Keratinocyte (primary cell): ENCODE measurements at regions not wholly inside any gene's neighbourhood (a gene's known extent, or its start where the extent isn't known, plus 50 kb on each side); places are given as distances from the start of the nearest gene placed in this dataset.

Experiments used
- DNase-seq: peaks from one replicate; pipeline ENCODE4 v3.0.0-alpha.2; 2011; ENCODE audit warnings: low read depth, missing footprints, low spot score
- FAIRE-seq: peaks from 2 replicates; lab custom pipeline; 2011; peaks lifted over from hg19 to GRCh38; lab: Jason Lieb, UNC
- H2AFZ ChIP-seq: 2 replicates; pipeline ENCODE4 v1.6.0; 2012; ENCODE audit warnings: low read length, control low read depth, inconsistent platforms; ENCODE audit not compliant: control insufficient read depth
- H3K27ac ChIP-seq: 2 replicates; pipeline ENCODE4 v1.5.1; 2011; ENCODE audit warnings: low read length; ENCODE audit not compliant: control insufficient read depth, insufficient read depth
- H3K27me3 ChIP-seq: 3 replicates; pipeline ENCODE4 v1.6.0; 2011; ENCODE audit warnings: low read length; ENCODE audit not compliant: control insufficient read depth, insufficient read depth; ENCODE audit errors: extremely low read depth
- H3K36me3 ChIP-seq, 2 experiments: 2 replicates in 1 of 2; 3 replicates in 1 of 2; pipeline ENCODE4 v1.5.1; 2011; ENCODE audit warnings: low read length in 2 of 2, mild to moderate bottlenecking in 1 of 2; ENCODE audit not compliant: control insufficient read depth in 2 of 2, insufficient read depth in 2 of 2; ENCODE audit errors: extremely low read depth in 1 of 2
- H3K4me1 ChIP-seq: 3 replicates; pipeline ENCODE4 v1.5.1; 2011; ENCODE audit warnings: low read length; ENCODE audit not compliant: control insufficient read depth, insufficient read depth; ENCODE audit errors: extremely low read depth
- H3K4me2 ChIP-seq: 3 replicates; pipeline ENCODE4 v1.6.0; 2011; ENCODE audit warnings: low read depth, low read length; ENCODE audit not compliant: control insufficient read depth, insufficient read depth; ENCODE audit errors: extremely low read depth
- H3K4me3 ChIP-seq, 3 experiments: fragments of 200-600 bp in 1 of 3; sonication (generic) in 1 of 3; 2 replicates in 2 of 3; 3 replicates in 1 of 3; pipeline ENCODE4 v1.5.1; 2011 to 2016; ENCODE audit warnings: low read length in 3 of 3, mild to moderate bottlenecking in 3 of 3, control low read depth in 2 of 3, inconsistent platforms in 1 of 3, low read depth in 1 of 3, mixed read lengths in 1 of 3, mixed run types in 1 of 3, moderate library complexity in 1 of 3; ENCODE audit not compliant: control insufficient read depth in 2 of 3, insufficient read depth in 2 of 3; ENCODE audit errors: extremely low read depth in 1 of 3
- H3K79me2 ChIP-seq: 2 replicates; pipeline ENCODE4 v1.6.0; 2012; ENCODE audit warnings: low read length; ENCODE audit not compliant: control insufficient read depth, insufficient read depth
- H3K9ac ChIP-seq: 3 replicates; pipeline ENCODE4 v1.6.0; 2011; ENCODE audit warnings: low read length; ENCODE audit not compliant: control insufficient read depth, insufficient read depth; ENCODE audit errors: extremely low read depth
- H3K9me1 ChIP-seq: 3 replicates; pipeline ENCODE4 v1.6.0; 2011; ENCODE audit warnings: low read length; ENCODE audit not compliant: control insufficient read depth, insufficient read depth; ENCODE audit errors: extremely low read depth
- H3K9me3 ChIP-seq: 2 replicates; pipeline ENCODE4 v1.5.1; 2012; ENCODE audit warnings: low read depth, low read length; ENCODE audit not compliant: control insufficient read depth
- H4K20me1 ChIP-seq: 3 replicates; pipeline ENCODE4 v1.6.0; 2011; ENCODE audit warnings: low read length; ENCODE audit not compliant: control insufficient read depth, insufficient read depth; ENCODE audit errors: extremely low read depth
- EZH2 ChIP-seq: IDR thresholded peaks from one replicate; pipeline ENCODE4 v1.6.1; 2012; ENCODE audit warnings: inconsistent platforms, mild to moderate bottlenecking, low read length, moderate library complexity
- dilution Hi-C: fragments of 300-500 bp; cut with MboI; formaldehyde crosslinking; loops from one replicate; pipeline ENCODE4 v1.7.0; 2020; ENCODE audit warnings: low sequenced_read_pairs; ENCODE audit not compliant: extremely low pct_ligation_motif_present
- TF ChIP-seq, protein P1 (sequence below), 3 experiments: IDR thresholded peaks in 1 of 3; conservative IDR thresholded peaks in 1 of 3; optimal IDR thresholded peaks in 1 of 3; 2 replicates in 2 of 3; 3 replicates in 1 of 3; pipeline versions ENCODE3 to v1.5.1; 2011; ENCODE audit warnings: low read length in 3 of 3, mild to moderate bottlenecking in 3 of 3, moderate library complexity in 2 of 3, control low read depth in 1 of 3, inconsistent platforms in 1 of 3; ENCODE audit not compliant: insufficient read depth in 2 of 3; ENCODE audit errors: extremely low read depth in 1 of 3

- no peak overlapping the region for H3K9ac ChIP-seq
- DNase-seq: no peak
- peaks cover 25% of the 10 kb centered on the region for H3K4me1 ChIP-seq
- no peak overlapping the region for H3K4me3 ChIP-seq
- no peak overlapping the region for H3K27ac ChIP-seq
- peak; percentile 13 for FAIRE-seq
- H3K9me3 ChIP-seq: no peaks in the 10 kb centered on the region
- no peaks in the 10 kb centered on the region for H3K36me3 ChIP-seq
- TF ChIP-seq, protein P1, sequence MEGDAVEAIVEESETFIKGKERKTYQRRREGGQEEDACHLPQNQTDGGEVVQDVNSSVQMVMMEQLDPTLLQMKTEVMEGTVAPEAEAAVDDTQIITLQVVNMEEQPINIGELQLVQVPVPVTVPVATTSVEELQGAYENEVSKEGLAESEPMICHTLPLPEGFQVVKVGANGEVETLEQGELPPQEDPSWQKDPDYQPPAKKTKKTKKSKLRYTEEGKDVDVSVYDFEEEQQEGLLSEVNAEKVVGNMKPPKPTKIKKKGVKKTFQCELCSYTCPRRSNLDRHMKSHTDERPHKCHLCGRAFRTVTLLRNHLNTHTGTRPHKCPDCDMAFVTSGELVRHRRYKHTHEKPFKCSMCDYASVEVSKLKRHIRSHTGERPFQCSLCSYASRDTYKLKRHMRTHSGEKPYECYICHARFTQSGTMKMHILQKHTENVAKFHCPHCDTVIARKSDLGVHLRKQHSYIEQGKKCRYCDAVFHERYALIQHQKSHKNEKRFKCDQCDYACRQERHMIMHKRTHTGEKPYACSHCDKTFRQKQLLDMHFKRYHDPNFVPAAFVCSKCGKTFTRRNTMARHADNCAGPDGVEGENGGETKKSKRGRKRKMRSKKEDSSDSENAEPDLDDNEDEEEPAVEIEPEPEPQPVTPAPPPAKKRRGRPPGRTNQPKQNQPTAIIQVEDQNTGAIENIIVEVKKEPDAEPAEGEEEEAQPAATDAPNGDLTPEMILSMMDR (optimal IDR thresholded peaks at IDR 0.05 in 1 of 3, IDR thresholded peaks at IDR 0.05 in 1 of 3, conservative IDR thresholded peaks at IDR 0.05 in 1 of 3; ENCODE audit: extremely low read depth in 1 of 3, insufficient read depth in 2 of 3, low read length in 3 of 3): no peak
- TF ChIP-seq EZH2: no peak
- no peak overlapping the region for H3K4me2 ChIP-seq
- no peaks in the 10 kb centered on the region for H4K20me1 ChIP-seq
- H3K79me2 ChIP-seq: no peaks in the 10 kb centered on the region
- H3K27me3 ChIP-seq: no peaks in the 10 kb centered on the region
- dilution Hi-C loops: no loop called here
- H3K9me1 ChIP-seq: no peaks in the 10 kb centered on the region
- no peak overlapping the region for H2AFZ ChIP-seq
Observed at GRCh38 chr1:199780948-199781670, 246.4 kb upstream of the NR5A2 start.

- Histone ChIP-seq H3K9ac (no peak overlapping the region), H4K20me1 (no peaks in the 10 kb centered on the region), H3K9me1 (no peaks in the 10 kb centered on the region), H3K9me3 (no peaks in the 10 kb centered on the region), H3K27me3 (no peaks in the 10 kb centered on the region), H3K79me2 (no peaks in the 10 kb centered on the region), H3K4me3 (no peak overlapping the region), H3K4me1 (peaks cover 35% of the 10 kb centered on the region), H3K36me3 (no peaks in the 10 kb centered on the region), H3K27ac (peak overlapping the region; percentile 6), H2AFZ (no peak overlapping the region), H3K4me2 (peak overlapping the region; percentile 59)
- FAIRE-seq (peak; percentile 79), DNase-seq (no peak)
- no peak for TF ChIP-seq EZH2
- TF ChIP-seq, protein P1 (optimal IDR thresholded peaks at IDR 0.05 in 1 of 3, IDR thresholded peaks at IDR 0.05 in 1 of 3, conservative IDR thresholded peaks at IDR 0.05 in 1 of 3; ENCODE audit: extremely low read depth in 1 of 3, insufficient read depth in 2 of 3, low read length in 3 of 3): no peak
- dilution Hi-C loops: no loop called here
Observed at GRCh38 chr1:199784138-199784895, 243.2 kb upstream of the NR5A2 start.
